ENCODE measurements at regions not wholly inside any gene's neighbourhood (a gene's known extent, or its start where the extent isn't known, plus 50 kb on each side); places are given as distances from the start of the nearest gene placed in this dataset.
"Not testable (repeated sequence)": the region's sequence is repeated elsewhere in the genome, so short reads cannot be mapped to it uniquely, and the experiment has no call there.

DNA sequence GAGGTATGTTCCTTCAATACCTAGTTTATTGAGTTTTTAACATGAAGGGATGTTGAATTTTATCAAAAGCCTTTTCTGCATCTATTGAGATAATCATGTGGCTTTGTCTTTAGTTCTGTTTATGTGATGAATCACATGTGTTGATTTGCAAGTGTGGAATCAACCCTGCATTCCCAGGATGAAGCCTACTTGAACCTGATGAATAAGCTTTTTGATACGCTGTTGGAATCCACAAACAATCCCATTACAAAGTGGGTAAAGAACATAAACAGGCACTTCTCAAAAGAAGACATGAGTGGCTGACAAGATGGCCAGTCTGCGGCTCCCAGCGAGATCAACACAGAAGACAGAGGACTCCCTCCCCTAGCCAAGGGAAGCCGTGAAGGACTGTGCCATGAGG, 156.0 kb downstream of the SPATA18 start:
- TF ChIP-seq, protein P1, sequence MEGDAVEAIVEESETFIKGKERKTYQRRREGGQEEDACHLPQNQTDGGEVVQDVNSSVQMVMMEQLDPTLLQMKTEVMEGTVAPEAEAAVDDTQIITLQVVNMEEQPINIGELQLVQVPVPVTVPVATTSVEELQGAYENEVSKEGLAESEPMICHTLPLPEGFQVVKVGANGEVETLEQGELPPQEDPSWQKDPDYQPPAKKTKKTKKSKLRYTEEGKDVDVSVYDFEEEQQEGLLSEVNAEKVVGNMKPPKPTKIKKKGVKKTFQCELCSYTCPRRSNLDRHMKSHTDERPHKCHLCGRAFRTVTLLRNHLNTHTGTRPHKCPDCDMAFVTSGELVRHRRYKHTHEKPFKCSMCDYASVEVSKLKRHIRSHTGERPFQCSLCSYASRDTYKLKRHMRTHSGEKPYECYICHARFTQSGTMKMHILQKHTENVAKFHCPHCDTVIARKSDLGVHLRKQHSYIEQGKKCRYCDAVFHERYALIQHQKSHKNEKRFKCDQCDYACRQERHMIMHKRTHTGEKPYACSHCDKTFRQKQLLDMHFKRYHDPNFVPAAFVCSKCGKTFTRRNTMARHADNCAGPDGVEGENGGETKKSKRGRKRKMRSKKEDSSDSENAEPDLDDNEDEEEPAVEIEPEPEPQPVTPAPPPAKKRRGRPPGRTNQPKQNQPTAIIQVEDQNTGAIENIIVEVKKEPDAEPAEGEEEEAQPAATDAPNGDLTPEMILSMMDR (IDR thresholded peaks at IDR 0.05), result not testable (repeated sequence)
- TF ChIP-seq ZFX (IDR thresholded peaks at IDR 0.05; ENCODE audit: borderline replicate concordance), result not testable (repeated sequence)
